ENCODE measurements at regions not wholly inside any gene's neighbourhood (a gene's known extent, or its start where the extent isn't known, plus 50 kb on each side); places are given as distances from the start of the nearest gene placed in this dataset.

DNA sequence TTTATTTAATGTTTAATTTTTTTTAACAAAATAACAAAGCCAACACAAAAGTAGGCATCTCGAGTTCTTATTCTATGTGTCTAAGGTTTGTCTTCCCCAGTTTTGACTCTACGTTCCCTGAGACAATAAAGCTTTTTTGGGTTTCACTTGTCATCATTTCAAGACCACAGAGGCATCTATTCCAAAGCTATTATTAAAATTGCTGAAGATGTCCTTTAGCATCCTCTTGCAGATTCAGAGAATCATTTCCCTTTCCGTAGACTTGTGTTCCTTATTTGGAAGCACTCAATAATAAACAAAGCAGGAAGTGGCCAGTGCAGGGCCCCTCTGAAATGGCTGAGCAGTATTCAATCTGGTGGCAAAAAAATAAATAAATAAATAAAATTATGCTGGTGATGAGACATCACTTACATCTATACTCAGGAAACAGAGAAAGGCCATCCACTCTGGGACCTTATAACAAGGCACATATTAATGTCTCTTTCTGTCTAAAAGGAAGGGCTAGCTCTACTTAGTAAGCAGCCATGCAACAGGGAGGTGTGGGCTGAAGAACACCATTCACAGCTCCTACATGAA lies 362.3 kb downstream of the WDR72 start:
- Histone ChIP-seq H3K27ac (no peak overlapping the region), H3K27me3 (ENCODE audit: insufficient read depth in 3 of 3, low read length in 2 of 3) (no peaks in the 10 kb centered on the region), H3K9me3 (no peaks in the 10 kb centered on the region), H3K4me1 (no peaks in the 10 kb centered on the region), H3K36me3 (ENCODE audit: insufficient read depth in 1 of 2, low read depth in 1 of 2) (no peaks in the 10 kb centered on the region), H3K4me3 (no peak overlapping the region)
- ATAC-seq (no peak), DNase-seq (no peak)
- intact Hi-C loops (cut with DNase I) = no loop called here
- WGBS, 3 donors = 70 to 80% (median 80%) methylated on average over 3 of the region's 3 CpGs
- TF ChIP-seq, protein P1, sequence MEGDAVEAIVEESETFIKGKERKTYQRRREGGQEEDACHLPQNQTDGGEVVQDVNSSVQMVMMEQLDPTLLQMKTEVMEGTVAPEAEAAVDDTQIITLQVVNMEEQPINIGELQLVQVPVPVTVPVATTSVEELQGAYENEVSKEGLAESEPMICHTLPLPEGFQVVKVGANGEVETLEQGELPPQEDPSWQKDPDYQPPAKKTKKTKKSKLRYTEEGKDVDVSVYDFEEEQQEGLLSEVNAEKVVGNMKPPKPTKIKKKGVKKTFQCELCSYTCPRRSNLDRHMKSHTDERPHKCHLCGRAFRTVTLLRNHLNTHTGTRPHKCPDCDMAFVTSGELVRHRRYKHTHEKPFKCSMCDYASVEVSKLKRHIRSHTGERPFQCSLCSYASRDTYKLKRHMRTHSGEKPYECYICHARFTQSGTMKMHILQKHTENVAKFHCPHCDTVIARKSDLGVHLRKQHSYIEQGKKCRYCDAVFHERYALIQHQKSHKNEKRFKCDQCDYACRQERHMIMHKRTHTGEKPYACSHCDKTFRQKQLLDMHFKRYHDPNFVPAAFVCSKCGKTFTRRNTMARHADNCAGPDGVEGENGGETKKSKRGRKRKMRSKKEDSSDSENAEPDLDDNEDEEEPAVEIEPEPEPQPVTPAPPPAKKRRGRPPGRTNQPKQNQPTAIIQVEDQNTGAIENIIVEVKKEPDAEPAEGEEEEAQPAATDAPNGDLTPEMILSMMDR (IDR thresholded peaks at IDR 0.05) = no peak

DNA sequence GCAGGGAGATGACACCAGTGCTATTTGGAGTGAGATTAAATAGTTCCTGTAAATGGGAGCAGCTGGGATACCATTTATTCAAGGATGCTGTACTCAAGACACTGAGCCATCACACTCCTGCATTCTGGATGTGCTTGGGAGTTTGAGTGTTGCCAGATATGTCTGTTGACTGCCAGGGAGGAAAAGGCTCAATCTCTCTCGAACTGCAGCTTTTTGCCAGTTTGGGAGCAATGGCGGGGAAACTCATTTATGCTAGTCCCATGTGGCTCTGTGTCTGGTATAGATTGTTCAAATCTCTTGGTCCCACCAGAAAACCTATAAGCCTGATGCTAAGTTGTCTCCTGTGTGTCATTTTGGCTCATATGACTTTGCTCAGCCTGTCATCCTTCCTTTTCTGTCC lies 363.6 kb downstream of the WDR72 start:
- Histone ChIP-seq H3K4me1 (no peaks in the 10 kb centered on the region), H3K9me3 (no peaks in the 10 kb centered on the region), H3K36me3 (ENCODE audit: insufficient read depth in 1 of 2, low read depth in 1 of 2) (no peaks in the 10 kb centered on the region), H3K27ac (no peak overlapping the region), H3K4me3 (no peak overlapping the region), H3K27me3 (ENCODE audit: insufficient read depth in 3 of 3, low read length in 2 of 3) (no peaks in the 10 kb centered on the region)
- TF ChIP-seq, protein P1 (IDR thresholded peaks at IDR 0.05) = no peak
- intact Hi-C loops (cut with DNase I) = no loop called here
- 70 to 78% (median 73%) methylated on average over 2 of the region's 2 CpGs for WGBS, 3 donors
- DNase-seq (no peak), ATAC-seq (no peak)

DNA sequence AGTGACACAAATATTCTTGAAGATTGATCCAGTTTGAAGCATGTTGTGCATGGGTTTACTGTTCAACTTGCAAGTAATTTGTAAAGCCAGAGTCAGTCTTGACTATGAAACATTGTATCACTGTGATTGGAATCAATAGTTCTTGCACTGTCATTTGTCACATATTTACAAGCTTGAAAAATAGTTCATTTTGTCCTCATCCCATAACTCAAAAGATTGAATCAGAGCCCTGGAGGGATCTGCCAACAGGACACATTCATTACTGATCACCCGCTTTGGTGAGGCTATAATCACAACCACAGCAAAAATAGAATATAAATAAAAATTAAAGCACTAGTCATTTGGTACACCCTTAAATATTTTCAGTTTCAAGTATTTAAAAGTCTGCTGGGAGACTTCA lies 368.9 kb downstream of the WDR72 start:
- Histone ChIP-seq H3K4me3 (no peak overlapping the region), H3K27me3 (ENCODE audit: insufficient read depth in 3 of 3, low read length in 2 of 3) (no peaks in the 10 kb centered on the region), H3K4me1 (no peaks in the 10 kb centered on the region), H3K27ac (no peak overlapping the region), H3K9me3 (no peaks in the 10 kb centered on the region), H3K36me3 (ENCODE audit: insufficient read depth in 1 of 2, low read depth in 1 of 2) (no peaks in the 10 kb centered on the region)
- ATAC-seq (no peak), DNase-seq (no peak)
- intact Hi-C loops (cut with DNase I) = no loop called here
- 81 to 91% (median 85%) methylated on average over 1 of the region's 1 CpG for WGBS, 3 donors
- TF ChIP-seq, protein P1 (IDR thresholded peaks at IDR 0.05) = no peak

DNA sequence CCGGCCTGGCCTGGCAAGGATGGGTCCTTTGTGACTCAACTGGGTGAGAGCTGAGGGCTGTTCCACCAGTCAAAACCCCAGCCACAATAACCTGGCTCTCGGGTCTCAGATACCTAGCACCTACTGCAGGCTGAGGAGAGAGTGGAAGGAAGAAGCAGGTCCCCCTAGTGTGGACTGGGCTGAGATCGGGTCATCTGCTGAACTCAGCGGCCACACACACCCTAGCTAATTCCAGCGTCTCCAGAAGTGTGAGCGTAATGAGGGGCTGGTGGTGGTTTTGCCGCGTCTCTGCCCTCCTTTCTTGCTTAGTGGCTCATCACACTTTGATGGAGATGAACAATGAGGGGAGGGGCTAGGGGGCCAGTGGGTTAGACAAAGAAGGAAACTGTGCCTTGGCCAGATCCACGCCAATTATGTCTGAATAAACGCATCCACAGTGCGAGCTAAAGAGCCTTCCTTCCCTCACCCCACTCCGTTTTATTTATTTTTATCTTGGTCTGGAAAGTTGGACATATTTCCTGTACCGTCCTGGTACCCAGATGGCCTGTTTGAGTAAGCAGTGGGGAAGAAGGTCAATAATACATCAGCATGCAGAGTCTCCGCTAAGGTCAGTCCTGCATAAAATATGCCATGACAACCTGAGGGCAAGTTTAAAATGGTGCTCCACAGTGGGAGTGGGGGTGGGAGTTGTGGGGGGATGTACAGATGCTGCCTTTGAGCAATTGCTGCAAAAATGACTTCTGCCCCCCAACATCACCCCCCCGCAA lies 370.0 kb downstream of the WDR72 start:
- intact Hi-C loops (cut with DNase I) = no loop called here
- 61 to 64% (median 62%) methylated on average over 15 of the region's 15 CpGs for WGBS, 3 donors

More for the DNA sequence above, 370.0 kb downstream of the WDR72 start:
- Histone ChIP-seq H3K4me1 (no peaks in the 10 kb centered on the region), H3K27me3 (ENCODE audit: insufficient read depth in 3 of 3, low read length in 2 of 3) (no peaks in the 10 kb centered on the region), H3K36me3 (ENCODE audit: insufficient read depth in 1 of 2, low read depth in 1 of 2) (no peaks in the 10 kb centered on the region), H3K4me3 (no peak overlapping the region), H3K9me3 (no peaks in the 10 kb centered on the region), H3K27ac (no peak overlapping the region)
- ATAC-seq = no peak
- TF ChIP-seq, protein P1 (IDR thresholded peaks at IDR 0.05) = no peak
- DNase-seq = no peak

All from psoas muscle (tissue), 7 donors.